NCI-H146 treated with DMSO at 0.1 percent for 48 hours (cell line): ENCODE measurements at regions not wholly inside any gene's neighbourhood (a gene's known extent, or its start where the extent isn't known, plus 50 kb on each side); places are given as distances from the start of the nearest gene placed in this dataset.
A peak's percentile ranks its signal among the peaks of the same experiment; 100 is the strongest.
"Not testable (repeated sequence)": the region's sequence is repeated elsewhere in the genome, so short reads cannot be mapped to it uniquely, and the experiment has no call there.

Experiments used
- DNase-seq: peaks from one replicate; lab custom pipeline; 2025; ENCODE audit not compliant: unreplicated experiment; lab: John Stamatoyannopoulos, UW

DNA sequence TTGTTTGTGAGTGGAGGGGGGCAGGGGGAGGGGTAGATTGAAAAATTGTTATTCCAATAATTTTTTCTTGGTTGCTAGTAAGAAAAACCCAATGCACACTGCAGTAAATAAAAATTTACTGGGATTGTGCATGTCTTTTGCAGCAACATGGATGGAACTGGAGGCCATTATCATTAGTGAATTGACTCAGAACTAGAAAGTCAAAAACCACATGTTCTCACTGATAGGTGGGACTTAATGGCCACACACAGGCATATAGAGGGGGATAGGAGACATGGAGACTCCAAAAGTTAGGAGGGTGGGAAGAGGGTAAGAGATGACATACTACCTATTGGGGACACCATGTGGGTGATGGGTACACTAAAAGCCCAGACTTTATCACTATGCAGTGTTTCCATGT, 67.2 kb downstream of the BUB3 start:
- DNase-seq: no peak

- DNase-seq: no peak
Observed at GRCh38 chr10:123222832-123223231, 68.6 kb downstream of the BUB3 start.

GRCh38 chr10:123227706-123228105, 73.5 kb downstream of the BUB3 start:
- no peak for DNase-seq

GRCh38 chr10:123229927-123230630, 75.9 kb downstream of the BUB3 start:
- DNase-seq: no peak

DNA sequence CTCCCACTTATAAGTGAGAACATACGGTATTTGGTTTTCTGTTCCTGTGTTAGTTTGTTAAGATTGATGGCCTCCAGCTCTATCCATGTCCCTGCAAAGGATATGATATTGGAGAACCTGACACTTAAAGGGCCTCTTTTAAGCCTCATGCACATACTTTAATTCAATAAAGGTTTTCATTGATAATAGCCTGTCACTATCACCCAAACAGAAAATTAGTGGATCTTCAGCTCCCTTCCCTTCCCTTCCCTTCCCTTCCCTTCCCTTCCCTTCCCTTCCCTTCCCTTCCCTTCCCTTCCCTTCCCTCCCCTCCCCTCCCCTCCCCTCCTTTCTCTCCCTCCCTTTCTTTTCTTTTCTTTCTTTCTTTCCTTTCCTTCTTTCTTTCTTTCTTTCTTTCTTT, 78.7 kb downstream of the BUB3 start:
- not testable (repeated sequence) for DNase-seq

GRCh38 chr10:123235014-123235413, 80.8 kb downstream of the BUB3 start:
- DNase-seq: not testable (repeated sequence)

DNA sequence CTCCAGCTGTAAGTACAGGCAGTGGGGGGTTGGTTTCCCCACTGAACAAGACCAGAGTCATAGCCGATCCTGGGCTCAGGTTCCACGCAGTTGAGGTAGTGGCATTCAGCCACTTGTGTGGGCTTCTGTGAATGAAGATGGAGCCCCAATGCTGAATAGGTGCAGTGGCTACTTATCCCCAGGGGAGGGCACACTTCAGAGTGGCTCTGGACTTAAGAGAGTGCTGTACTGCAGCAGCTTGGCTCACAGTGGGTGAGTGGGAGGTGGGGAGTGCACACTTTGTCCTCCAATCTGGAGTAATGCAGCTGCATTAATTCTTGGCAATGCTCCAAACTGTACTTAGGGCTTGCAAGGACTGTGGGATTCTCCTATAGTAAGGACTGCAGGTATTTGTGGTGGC, 81.9 kb downstream of the BUB3 start:
- DNase-seq: peak; percentile 35

- DNase-seq: no peak
Observed at GRCh38 chr10:123240250-123240649, 86.0 kb downstream of the BUB3 start.

- no peak for DNase-seq
Observed at GRCh38 chr10:123240776-123241175, 86.6 kb downstream of the BUB3 start.

GRCh38 chr10:123241391-123242141, 87.4 kb downstream of the BUB3 start:
- no peak for DNase-seq

GRCh38 chr10:123244747-123245146, 90.5 kb downstream of the BUB3 start:
- no peak for DNase-seq

- DNase-seq: no peak
Observed at GRCh38 chr10:123245264-123245663, 91.1 kb downstream of the BUB3 start.

GRCh38 chr10:123249894-123250293, 95.7 kb downstream of the BUB3 start:
- DNase-seq: no peak

DNA sequence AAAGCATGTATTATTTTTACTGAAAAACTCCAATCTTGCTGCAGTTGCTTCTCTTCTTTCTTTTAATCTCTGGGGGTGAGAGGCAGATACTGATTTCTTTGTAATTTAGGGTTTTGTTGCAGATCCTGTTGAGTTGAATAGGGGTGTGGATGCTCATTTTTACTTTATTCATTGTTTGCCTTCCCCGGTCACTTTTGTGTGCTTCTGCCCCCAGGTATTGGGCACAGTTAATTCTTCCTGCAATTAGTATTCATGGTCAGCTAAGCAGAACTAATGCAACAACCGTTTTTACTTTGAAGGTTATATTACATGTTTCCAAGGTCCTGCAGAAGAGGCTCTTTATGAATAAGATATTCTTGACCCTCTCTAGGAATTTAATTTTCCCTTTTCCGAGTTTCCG, 96.4 kb downstream of the BUB3 start:
- peak; percentile 94 for DNase-seq

DNA sequence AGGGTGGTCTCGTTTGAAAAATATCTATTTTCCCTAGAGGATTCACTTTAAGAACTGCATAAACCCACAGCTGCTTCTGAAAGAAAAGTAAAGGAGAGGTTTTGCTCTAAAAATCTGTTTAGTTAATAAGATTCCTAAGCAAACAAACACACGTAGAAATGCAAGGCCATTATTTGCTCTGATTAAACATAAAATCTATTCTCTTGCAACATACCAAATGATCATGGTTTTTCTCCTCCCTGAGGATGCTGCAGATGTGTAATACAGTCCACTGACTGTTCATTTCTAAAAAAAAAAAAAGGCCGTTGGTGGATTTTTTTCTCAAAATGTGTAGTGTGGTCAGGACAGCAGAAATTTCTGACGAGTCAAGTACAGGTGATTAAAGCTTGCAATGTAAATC, 98.6 kb downstream of the BUB3 start:
- DNase-seq: peak; percentile 73

- not testable (repeated sequence) for DNase-seq
Observed at GRCh38 chr10:123254343-123254742, 100.1 kb downstream of the BUB3 start.

GRCh38 chr10:123257904-123258456, 103.8 kb downstream of the BUB3 start:
- peak; percentile 59 for DNase-seq

DNA sequence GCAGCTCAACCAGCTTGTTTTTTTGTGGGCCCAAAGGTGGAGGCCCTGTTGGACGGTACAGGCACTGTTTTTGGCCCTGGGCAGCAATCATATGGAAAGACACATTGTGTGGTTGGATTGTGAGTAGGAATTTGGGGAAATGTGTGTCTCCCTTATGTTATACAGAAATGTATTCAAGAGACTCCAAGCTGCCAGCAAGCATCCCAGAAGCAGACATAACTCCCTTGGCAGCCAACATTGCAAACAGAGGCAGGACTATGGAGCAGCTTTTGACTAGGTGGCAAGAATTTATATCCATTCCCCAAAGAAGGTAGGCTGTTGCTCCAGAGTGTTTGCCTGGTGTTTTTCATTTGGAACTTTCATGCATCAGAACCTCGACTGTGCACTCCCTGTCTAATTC, 104.9 kb downstream of the BUB3 start:
- no peak for DNase-seq

DNA sequence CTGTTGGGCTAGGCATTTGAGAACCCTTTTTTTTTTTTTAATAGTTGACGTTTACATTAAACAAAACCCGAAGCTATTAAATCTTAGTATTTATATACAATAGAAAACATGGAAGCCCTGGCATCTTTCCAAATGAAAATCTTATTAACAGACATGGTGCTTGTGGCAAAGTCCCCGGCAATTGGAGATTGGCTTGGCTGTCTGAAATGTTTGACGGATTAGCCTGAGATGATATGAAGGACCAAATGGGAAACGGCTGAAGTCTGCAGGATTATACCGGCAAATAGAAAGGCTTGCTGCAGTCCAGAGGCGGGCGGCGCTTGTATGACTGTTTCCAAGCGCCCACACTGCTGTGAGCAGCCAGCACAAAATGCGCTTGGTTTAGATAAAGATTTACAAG, 105.6 kb downstream of the BUB3 start:
- DNase-seq: no peak

DNA sequence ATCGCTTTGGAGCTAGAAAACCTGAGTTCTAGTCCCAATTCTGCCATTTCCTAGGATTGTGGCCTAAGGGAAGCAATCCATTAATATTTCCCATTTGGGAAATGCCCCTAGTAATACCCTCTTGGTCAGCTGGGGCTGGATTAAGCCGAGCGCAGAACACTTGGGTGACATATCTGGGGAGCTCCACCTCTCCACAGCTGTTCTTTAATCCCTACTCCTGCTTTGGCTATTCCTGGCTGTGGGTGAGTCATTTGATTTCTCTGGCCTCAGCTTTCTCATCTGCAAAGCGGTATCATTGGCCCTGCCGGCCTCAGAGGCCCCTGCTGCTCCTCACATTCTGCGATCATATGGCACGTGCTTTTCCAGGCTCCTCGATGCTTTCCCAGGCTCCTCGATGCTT, 108.3 kb downstream of the BUB3 start:
- no peak for DNase-seq

- no peak for DNase-seq
Observed at GRCh38 chr10:123266971-123267370, 112.8 kb downstream of the BUB3 start.

- DNase-seq: no peak
Observed at GRCh38 chr10:123269017-123269552, 114.9 kb downstream of the BUB3 start.
